Subcutaneous abdominal adipose tissue (tissue), 5 donors: ENCODE measurements at regions not wholly inside any gene's neighbourhood (a gene's known extent, or its start where the extent isn't known, plus 50 kb on each side); places are given as distances from the start of the nearest gene placed in this dataset.

ENCODE experiments used
- H3K27ac ChIP-seq: one replicate; pipeline ENCODE4 v1.7.0; 2013; ENCODE audit warnings: low read depth, mild to moderate bottlenecking, inconsistent platforms, low read length, moderate library complexity
- H3K27me3 ChIP-seq, 5 donors: one replicate each; pipeline ENCODE4 v1.7.0; 2013; ENCODE audit warnings: low read length in 5 of 5, inconsistent platforms in 1 of 5; ENCODE audit not compliant: control insufficient read depth in 5 of 5, insufficient read depth in 4 of 5
- H3K36me3 ChIP-seq, 5 donors: one replicate each; pipeline ENCODE4 v1.7.0; 2013; ENCODE audit warnings: low read length in 5 of 5; ENCODE audit not compliant: control insufficient read depth in 5 of 5, insufficient read depth in 5 of 5
- H3K4me1 ChIP-seq, 5 donors: one replicate each; pipeline ENCODE4 v1.7.0; 2013; ENCODE audit warnings: low read length in 5 of 5, mild to moderate bottlenecking in 3 of 5, moderate library complexity in 1 of 5; ENCODE audit not compliant: control insufficient read depth in 5 of 5, insufficient read depth in 5 of 5
- H3K4me3 ChIP-seq, 5 donors: one replicate each; pipeline ENCODE4 v1.7.0; 2013; ENCODE audit warnings: low read length in 5 of 5, low read depth in 1 of 5
- H3K9ac ChIP-seq, 5 donors: one replicate each; pipeline ENCODE4 v1.7.0; 2013; ENCODE audit warnings: low read length in 5 of 5, mild to moderate bottlenecking in 4 of 5, moderate library complexity in 3 of 5
- H3K9me3 ChIP-seq, 5 donors: one replicate each; pipeline ENCODE4 v1.7.0; 2013; ENCODE audit warnings: low read length in 5 of 5; ENCODE audit not compliant: control insufficient read depth in 5 of 5
- donor health status: healthy.
- donor health status: healthy.
- donor health status: healthy.
- donor health status: healthy.
- donor health status: healthy.

DNA sequence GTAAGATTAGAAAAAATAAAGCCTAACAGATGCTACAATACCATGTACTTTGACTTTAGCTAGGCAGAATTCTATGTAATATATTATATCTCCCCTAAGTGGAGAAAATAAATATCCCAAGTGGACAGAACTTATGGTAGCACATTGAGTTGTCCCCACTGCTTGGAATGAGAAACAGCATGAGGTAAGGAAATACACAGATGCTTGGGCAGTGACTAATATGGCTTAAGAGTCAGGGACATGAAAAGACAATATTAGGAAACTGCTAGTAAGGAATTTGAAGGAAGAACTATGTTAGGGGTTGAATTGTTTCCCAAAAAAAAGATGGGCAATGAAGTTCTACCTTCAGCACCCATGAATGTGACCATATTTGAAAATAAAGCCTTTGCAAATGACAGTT, 2265.1 kb downstream of the PCDH7 start:
- Histone ChIP-seq H3K36me3 (no peaks in the 10 kb centered on the region), H3K27me3 (no peaks in the 10 kb centered on the region), H3K27ac (no peak overlapping the region), H3K9me3 (peaks cover 0 to 4% (median 0%) of the 10 kb centered on the region in 5 donors), H3K4me3 (no peak overlapping the region), H3K9ac (no peak overlapping the region), H3K4me1 (no peaks in the 10 kb centered on the region)

DNA sequence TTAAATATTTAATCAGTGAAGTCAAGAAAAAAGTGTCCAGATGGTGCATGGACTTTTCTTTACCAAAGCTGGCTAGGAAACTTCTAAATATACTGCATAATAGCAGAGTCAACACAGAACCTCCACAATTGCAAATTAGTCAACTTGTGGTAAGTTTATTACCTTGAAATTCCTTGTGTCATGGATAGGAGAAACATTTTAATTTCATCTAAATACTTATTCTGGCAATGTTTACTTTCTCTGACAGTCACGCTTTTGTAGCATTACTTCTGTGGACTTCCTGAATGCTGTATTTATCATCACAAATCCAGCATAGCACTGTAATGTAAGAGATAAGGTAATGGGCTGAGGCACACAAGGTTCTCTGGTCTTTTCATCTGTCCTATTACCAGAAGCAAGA, 2266.1 kb downstream of the PCDH7 start:
- H3K27me3 ChIP-seq, result no peaks in the 10 kb centered on the region
- no peaks in the 10 kb centered on the region for H3K4me1 ChIP-seq
- no peak overlapping the region for H3K9ac ChIP-seq
- no peak overlapping the region for H3K27ac ChIP-seq
- H3K36me3 ChIP-seq, result no peaks in the 10 kb centered on the region
- H3K9me3 ChIP-seq, result no peaks in the 10 kb centered on the region
- no peak overlapping the region for H3K4me3 ChIP-seq

DNA sequence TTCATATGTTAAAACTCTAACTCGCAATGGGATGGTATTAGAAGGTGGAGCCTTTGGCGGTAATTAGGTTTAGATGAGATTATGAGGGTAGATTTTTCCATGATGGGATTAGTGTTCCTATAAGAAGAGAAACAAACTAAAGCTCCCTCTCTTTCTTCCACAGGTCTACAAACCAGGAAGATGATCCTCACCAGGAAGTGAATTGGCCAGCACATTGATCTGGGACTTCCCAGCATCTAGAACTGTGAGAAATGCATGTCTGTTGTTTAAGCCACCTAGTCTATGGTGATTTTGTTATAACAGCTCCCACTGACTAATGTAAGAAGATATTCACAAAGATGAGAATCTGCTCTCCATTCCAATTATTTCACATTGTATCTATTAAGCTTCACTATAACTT, 2266.9 kb downstream of the PCDH7 start:
- Histone ChIP-seq H3K27ac (no peak overlapping the region), H3K9ac (no peak overlapping the region), H3K4me3 (no peak overlapping the region), H3K9me3 (no peaks in the 10 kb centered on the region), H3K27me3 (no peaks in the 10 kb centered on the region), H3K36me3 (no peaks in the 10 kb centered on the region), H3K4me1 (no peaks in the 10 kb centered on the region)

DNA sequence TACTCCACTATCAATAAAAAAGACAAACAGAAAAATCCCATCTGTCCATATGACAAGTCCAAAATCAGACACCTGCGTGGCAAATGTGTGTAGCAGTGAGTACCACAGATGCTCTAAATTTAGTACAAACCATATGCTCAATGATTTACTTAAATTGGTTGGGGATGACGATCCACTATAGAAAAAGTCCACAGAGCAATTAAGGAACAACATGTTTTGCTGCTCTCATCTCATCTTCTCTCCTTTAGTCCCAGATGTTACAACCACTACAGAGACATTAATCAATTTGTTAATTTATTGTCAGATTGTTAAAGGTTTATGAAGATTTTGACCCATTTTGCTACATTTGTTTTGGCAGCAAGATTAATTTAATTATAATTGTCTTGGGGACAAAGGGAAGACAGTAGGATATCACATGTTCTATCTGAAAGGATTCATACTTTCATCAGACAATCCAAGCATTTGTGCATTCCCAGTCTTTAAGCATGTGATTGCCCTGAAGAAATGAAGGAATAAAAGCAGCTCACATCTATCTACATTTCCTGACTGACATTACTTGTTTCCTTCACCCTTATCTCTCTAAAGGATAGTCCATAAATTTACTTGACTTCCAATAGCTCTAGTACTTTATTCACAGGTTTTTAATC, 2268.1 kb downstream of the PCDH7 start:
- H3K36me3 ChIP-seq, result no peaks in the 10 kb centered on the region
- H3K27ac ChIP-seq, result no peak overlapping the region
- H3K27me3 ChIP-seq, result no peaks in the 10 kb centered on the region
- H3K4me3 ChIP-seq, result no peak overlapping the region
- H3K4me1 ChIP-seq, result no peaks in the 10 kb centered on the region
- H3K9me3 ChIP-seq, result no peaks in the 10 kb centered on the region
- no peak overlapping the region for H3K9ac ChIP-seq

DNA sequence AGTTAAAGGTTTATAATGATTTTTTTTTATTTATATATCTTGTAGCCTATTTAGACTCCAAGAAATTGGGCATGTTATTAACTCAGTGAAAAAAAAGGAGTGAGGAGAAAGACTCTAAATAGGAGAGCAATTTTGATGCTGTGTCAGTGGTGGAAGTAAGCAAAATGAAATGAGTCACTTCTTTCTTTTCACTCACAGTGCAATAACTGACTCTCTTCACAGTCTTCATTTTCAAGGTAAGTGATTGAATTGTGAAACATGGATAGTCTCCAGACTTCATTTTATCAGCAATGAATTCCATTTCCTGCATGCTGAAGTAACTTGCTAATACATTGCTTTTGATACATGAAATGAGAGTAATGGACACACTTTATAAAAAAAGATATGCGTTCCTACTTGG, 2271.5 kb downstream of the PCDH7 start:
- no peak overlapping the region for H3K4me3 ChIP-seq
- no peaks in the 10 kb centered on the region for H3K4me1 ChIP-seq
- no peaks in the 10 kb centered on the region for H3K9me3 ChIP-seq
- no peak overlapping the region for H3K27ac ChIP-seq
- H3K9ac ChIP-seq, result no peak overlapping the region
- no peaks in the 10 kb centered on the region for H3K27me3 ChIP-seq
- no peaks in the 10 kb centered on the region for H3K36me3 ChIP-seq

DNA sequence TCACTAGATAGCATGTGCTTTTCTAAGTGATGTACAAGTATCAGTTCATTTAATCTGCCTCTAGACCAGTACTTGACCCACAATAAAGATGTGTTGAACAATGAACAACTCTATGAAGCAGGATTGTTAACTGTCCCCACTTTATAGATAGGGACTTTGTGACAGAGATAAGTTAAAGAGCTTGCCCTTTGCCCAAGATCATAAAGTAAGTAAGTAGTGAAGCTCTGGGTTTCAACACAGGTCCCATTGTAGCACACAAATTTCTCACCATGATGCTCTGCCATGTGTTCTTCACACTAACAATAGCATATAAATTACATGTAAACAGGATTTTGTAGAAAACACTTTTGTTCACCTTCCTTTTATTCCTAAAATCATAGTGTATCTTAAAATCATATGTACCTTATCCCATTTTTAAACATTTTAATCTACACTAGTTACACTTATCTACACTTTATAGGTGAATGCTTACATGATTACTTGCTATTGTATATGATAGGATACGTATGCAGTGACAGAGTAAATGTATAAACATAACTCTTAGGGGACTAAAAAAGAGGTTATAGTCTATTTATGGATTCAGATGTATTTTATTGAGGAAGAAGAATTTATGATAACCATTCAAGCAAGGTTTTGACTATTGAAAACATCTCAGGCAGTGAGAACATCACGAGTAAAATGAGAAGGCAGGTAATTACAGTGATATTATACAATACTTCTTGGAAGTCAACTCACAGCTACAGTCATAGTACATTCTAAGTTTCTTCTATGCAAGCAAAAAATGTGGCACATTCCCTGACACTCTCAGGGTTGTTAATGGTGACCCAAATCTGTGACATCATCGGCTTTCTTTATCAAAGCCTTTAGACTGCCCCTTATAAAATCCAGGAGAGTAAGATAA, 2275.1 kb downstream of the PCDH7 start:
- H3K4me1 ChIP-seq, result no peaks in the 10 kb centered on the region
- H3K36me3 ChIP-seq, result no peaks in the 10 kb centered on the region
- H3K9ac ChIP-seq, result no peak overlapping the region
- H3K27ac ChIP-seq, result no peak overlapping the region
- H3K9me3 ChIP-seq, result no peaks in the 10 kb centered on the region
- no peaks in the 10 kb centered on the region for H3K27me3 ChIP-seq
- no peak overlapping the region for H3K4me3 ChIP-seq

DNA sequence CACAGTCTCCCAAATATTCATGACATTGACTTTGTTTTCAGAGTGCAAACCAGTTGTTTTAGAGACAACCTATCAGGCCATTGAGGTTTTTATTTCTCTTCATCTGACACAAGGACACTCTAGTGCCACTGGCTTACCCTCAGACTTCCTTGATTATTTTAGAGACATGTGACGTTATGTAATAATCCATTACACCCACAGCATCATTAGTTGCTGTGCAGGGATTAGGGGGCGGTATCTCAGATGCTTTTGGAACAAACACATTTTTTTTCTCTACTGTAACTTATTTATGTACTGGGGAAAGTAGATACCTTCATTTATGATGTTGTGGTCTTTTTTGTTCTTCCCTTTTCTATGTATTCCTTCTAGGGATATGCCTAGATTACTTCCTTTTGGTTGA, 2293.1 kb downstream of the PCDH7 start:
- Histone ChIP-seq H3K9me3 (no peaks in the 10 kb centered on the region), H3K36me3 (no peaks in the 10 kb centered on the region), H3K4me3 (no peak overlapping the region), H3K9ac (no peak overlapping the region), H3K4me1 (peaks cover 0 to 3% (median 0%) of the 10 kb centered on the region in 5 donors), H3K27ac (no peak overlapping the region), H3K27me3 (no peaks in the 10 kb centered on the region)

DNA sequence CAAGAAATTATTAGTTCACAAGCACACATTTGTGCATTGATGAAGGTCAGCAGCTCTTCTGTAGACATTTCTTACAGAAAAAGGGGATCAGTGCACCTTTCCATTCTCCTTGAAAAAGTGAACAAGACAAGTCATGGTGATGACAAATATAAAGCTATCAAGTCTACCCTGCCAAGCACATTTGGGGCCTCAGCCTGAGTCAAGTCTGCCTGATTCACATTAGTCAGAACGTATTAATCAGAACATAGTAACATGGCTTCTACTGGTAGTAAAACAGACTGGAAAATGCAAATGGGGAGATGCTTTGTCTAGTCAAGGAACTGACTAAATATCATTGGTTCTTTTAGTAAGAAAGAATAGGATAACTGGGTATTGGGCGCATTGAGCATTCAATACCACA, 2305.1 kb downstream of the PCDH7 start:
- H3K4me3 ChIP-seq, result no peak overlapping the region
- no peak overlapping the region for H3K9ac ChIP-seq
- H3K27ac ChIP-seq, result no peak overlapping the region
- H3K9me3 ChIP-seq, result no peaks in the 10 kb centered on the region
- no peaks in the 10 kb centered on the region for H3K36me3 ChIP-seq
- no peaks in the 10 kb centered on the region for H3K27me3 ChIP-seq
- H3K4me1 ChIP-seq, result no peaks in the 10 kb centered on the region

DNA sequence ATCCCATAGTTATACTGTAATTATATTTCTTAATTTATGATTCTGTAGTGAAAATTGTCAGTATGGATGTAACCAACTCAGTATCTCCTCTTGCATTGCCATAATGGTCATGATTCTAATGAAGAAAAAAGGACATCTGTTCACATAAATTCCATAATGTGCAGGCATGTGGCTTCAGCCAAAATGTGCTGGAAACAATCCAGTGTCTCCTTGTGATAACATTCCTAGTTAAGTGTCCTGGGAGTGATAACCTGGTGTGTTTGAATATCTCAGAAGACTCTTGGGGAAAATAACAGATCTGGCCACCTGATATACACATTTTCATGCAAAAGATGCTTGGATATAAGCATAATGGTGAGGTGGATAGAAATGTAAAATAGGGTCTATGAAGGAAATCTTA, 2309.8 kb downstream of the PCDH7 start:
- Histone ChIP-seq H3K4me1 (no peaks in the 10 kb centered on the region), H3K9ac (no peak overlapping the region), H3K4me3 (no peak overlapping the region), H3K36me3 (no peaks in the 10 kb centered on the region), H3K27me3 (no peaks in the 10 kb centered on the region), H3K27ac (no peak overlapping the region), H3K9me3 (no peaks in the 10 kb centered on the region)

DNA sequence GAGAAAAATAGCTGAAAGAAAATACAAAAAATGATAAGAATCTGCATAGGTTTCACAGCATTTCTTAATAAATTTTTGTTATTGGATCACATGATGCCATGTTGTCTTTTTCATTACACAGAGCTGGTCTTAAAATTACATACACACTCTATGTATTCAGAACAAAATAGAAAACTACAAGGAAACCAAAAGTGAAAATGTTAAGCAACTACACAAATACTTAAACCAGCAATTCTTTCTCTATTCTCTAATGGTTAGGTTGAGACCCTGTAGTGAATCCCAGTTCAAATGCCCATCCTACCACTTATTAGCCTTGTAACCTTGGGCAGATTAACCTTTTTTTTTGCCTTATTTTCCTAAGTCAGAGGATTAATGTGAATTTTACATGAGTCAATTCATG, 2311.2 kb downstream of the PCDH7 start:
- Histone ChIP-seq H3K27me3 (no peaks in the 10 kb centered on the region), H3K9ac (no peak overlapping the region), H3K9me3 (no peaks in the 10 kb centered on the region), H3K4me1 (no peaks in the 10 kb centered on the region), H3K27ac (no peak overlapping the region), H3K36me3 (no peaks in the 10 kb centered on the region), H3K4me3 (no peak overlapping the region)
